IMR-90 (cell line): ENCODE measurements at regions not wholly inside any gene's neighbourhood (a gene's known extent, or its start where the extent isn't known, plus 50 kb on each side); places are given as distances from the start of the nearest gene placed in this dataset.

Experiments
- CEBPB ChIP-seq: IDR thresholded peaks from 2 replicates; pipeline ENCODE4 v1.6.1; 2012; ENCODE audit warnings: low read depth, low read length, improper control_type of control experiment
- MAFK ChIP-seq: IDR thresholded peaks from 2 replicates; pipeline ENCODE4 v1.6.1; 2012; ENCODE audit warnings: low read depth, low read length, improper control_type of control experiment
- MAZ ChIP-seq: IDR thresholded peaks from 2 replicates; pipeline ENCODE4 v1.6.1; 2012; ENCODE audit warnings: low read depth, mild to moderate bottlenecking, low read length, improper control_type of control experiment, moderate library complexity, borderline replicate concordance
- POLR2A ChIP-seq: IDR thresholded peaks from 2 replicates; pipeline ENCODE4 v1.6.1; 2012; ENCODE audit warnings: mild to moderate bottlenecking, low read depth, low read length
- RCOR1 ChIP-seq: IDR thresholded peaks from 2 replicates; pipeline ENCODE4 v1.6.1; 2012; ENCODE audit warnings: mild to moderate bottlenecking, low read length, improper control_type of control experiment; ENCODE audit not compliant: insufficient replicate concordance
- TF ChIP-seq, protein P1 (sequence below): fragments of 150-350 bp; IDR thresholded peaks from 2 replicates; pipeline ENCODE4 v1.6.1; 2017; ENCODE audit warnings: mild to moderate bottlenecking, antibody characterized with exemption, low read length, low read depth
- TF ChIP-seq, protein P2 (sequence below): conservative IDR thresholded peaks from 2 replicates; pipeline ENCODE4 v1.5.1; 2012; ENCODE audit warnings: mild to moderate bottlenecking, low read depth, low read length, improper control_type of control experiment

DNA sequence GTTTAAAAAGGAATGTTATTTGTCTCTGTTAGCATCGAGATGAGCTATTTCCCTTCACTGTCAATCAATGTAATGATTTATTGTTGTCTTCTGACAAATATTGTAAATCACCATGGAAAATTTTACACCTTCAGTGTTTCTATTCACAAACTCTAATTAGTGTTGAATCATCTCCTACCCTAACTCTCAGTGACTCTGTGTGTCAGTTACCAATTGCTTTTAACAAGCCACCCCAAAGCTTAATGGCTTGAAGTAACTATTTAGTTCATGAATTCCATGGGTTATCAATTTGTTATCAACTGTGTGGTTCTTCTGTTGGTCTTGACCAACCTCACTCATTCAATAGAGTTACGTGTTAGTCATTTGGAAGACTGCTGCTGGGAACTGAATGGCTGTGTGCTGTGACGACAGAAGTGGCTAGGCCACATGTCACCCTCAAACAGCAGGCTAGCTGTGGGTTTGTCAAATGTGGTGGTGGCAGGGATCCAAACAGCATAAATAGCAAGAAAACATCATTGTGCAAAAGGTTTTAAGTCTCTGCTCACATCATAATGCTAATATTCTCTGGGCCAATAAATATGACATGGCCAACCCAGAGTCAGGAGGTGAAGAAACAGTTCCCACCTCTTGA lies 910.8 kb upstream of the CDH2 start:
- TF ChIP-seq MAZ, result no peak
- TF ChIP-seq, protein P1, sequence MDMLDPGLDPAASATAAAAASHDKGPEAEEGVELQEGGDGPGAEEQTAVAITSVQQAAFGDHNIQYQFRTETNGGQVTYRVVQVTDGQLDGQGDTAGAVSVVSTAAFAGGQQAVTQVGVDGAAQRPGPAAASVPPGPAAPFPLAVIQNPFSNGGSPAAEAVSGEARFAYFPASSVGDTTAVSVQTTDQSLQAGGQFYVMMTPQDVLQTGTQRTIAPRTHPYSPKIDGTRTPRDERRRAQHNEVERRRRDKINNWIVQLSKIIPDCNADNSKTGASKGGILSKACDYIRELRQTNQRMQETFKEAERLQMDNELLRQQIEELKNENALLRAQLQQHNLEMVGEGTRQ, result no peak
- TF ChIP-seq, protein P2, sequence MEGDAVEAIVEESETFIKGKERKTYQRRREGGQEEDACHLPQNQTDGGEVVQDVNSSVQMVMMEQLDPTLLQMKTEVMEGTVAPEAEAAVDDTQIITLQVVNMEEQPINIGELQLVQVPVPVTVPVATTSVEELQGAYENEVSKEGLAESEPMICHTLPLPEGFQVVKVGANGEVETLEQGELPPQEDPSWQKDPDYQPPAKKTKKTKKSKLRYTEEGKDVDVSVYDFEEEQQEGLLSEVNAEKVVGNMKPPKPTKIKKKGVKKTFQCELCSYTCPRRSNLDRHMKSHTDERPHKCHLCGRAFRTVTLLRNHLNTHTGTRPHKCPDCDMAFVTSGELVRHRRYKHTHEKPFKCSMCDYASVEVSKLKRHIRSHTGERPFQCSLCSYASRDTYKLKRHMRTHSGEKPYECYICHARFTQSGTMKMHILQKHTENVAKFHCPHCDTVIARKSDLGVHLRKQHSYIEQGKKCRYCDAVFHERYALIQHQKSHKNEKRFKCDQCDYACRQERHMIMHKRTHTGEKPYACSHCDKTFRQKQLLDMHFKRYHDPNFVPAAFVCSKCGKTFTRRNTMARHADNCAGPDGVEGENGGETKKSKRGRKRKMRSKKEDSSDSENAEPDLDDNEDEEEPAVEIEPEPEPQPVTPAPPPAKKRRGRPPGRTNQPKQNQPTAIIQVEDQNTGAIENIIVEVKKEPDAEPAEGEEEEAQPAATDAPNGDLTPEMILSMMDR, result no peak
- TF ChIP-seq RCOR1, result no peak
- TF ChIP-seq MAFK, result no peak
- TF ChIP-seq POLR2A, result no peak
- no peak for TF ChIP-seq CEBPB
